ENCODE measurements at regions not wholly inside any gene's neighbourhood (a gene's known extent, or its start where the extent isn't known, plus 50 kb on each side); places are given as distances from the start of the nearest gene placed in this dataset.

GRCh38 chr5:124796495-124796894 lies 50.1 kb upstream of the ZNF608 start:
- DNase-seq (ENCODE audit: extremely low read depth, low read depth): no peak
- no peak overlapping the region for H3K4me3 ChIP-seq (replicated peaks; ENCODE audit: low read depth, low read length)
- no peak for TF ChIP-seq CTCF (IDR thresholded peaks at IDR 0.05; ENCODE audit: low read depth, low read length, missing control alignments)

- DNase-seq (ENCODE audit: extremely low read depth, low read depth): no peak
- no peak for TF ChIP-seq CTCF (IDR thresholded peaks at IDR 0.05; ENCODE audit: low read depth, low read length, missing control alignments)
- no peak overlapping the region for H3K4me3 ChIP-seq (replicated peaks; ENCODE audit: low read depth, low read length)
Measured at GRCh38 chr5:124797665-124798087, 51.2 kb upstream of the ZNF608 start.

GRCh38 chr5:124798890-124799289 lies 52.5 kb upstream of the ZNF608 start:
- TF ChIP-seq CTCF (IDR thresholded peaks at IDR 0.05; ENCODE audit: low read depth, low read length, missing control alignments): no peak
- no peak overlapping the region for H3K4me3 ChIP-seq (replicated peaks; ENCODE audit: low read depth, low read length)
- DNase-seq (ENCODE audit: extremely low read depth, low read depth): no peak

- no peak overlapping the region for H3K4me3 ChIP-seq (replicated peaks; ENCODE audit: low read depth, low read length)
- TF ChIP-seq CTCF (IDR thresholded peaks at IDR 0.05; ENCODE audit: low read depth, low read length, missing control alignments): no peak
- DNase-seq (ENCODE audit: extremely low read depth, low read depth): no peak
Measured at GRCh38 chr5:124801551-124801950, 55.1 kb upstream of the ZNF608 start.

GRCh38 chr5:124803617-124804323 lies 57.3 kb upstream of the ZNF608 start:
- no peak for DNase-seq (ENCODE audit: extremely low read depth, low read depth)
- H3K4me3 ChIP-seq (replicated peaks; ENCODE audit: low read depth, low read length): no peak overlapping the region
- TF ChIP-seq CTCF (IDR thresholded peaks at IDR 0.05; ENCODE audit: low read depth, low read length, missing control alignments): no peak

GRCh38 chr5:124806026-124806372 lies 59.6 kb upstream of the ZNF608 start:
- H3K4me3 ChIP-seq (replicated peaks; ENCODE audit: low read depth, low read length): no peak overlapping the region
- no peak for TF ChIP-seq CTCF (IDR thresholded peaks at IDR 0.05; ENCODE audit: low read depth, low read length, missing control alignments)
- DNase-seq (ENCODE audit: extremely low read depth, low read depth): no peak
